Choroid plexus epithelial cell (primary cell): ENCODE measurements at regions not wholly inside any gene's neighbourhood (a gene's known extent, or its start where the extent isn't known, plus 50 kb on each side); places are given as distances from the start of the nearest gene placed in this dataset.

Experiments used
- DNase-seq: peaks from one replicate; pipeline ENCODE4 v3.0.0-alpha.2; 2010; ENCODE audit warnings: low read depth
- H3K4me3 ChIP-seq: 2 replicates; pipeline ENCODE4 v1.5.1; 2011; ENCODE audit warnings: low read depth, mild to moderate bottlenecking, control low read depth, low read length, moderate library complexity
- TF ChIP-seq, protein P1 (sequence below): conservative IDR thresholded peaks from 2 replicates; pipeline ENCODE4 v1.5.1; 2011; ENCODE audit warnings: low read depth, mild to moderate bottlenecking, control low read depth, inconsistent platforms, low read length, moderate library complexity

DNA sequence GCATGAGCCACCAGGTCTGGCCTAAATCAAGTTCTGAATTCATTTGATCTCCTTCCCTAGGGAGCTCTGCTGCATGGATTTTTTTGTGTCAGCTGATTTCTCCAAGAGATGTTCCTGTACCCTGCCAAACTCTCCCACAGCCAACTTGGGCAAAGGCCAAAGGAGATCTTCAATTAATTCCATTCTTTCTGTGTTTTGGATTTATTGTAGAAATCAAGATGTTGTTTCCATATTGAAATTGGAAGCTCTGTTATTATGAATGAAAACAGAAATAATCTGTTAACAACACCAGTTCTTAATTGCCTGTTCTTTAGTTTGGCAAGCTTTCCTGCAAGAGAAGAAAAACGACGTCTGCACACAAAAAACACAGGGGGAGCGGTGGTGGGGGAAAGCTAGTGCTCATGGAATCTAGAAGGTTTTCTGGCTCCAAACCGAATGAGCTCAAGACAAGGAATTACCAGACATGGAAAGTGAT is 86.5 kb upstream of the ABCC4 start:
- peak; percentile 16 for DNase-seq
- H3K4me3 ChIP-seq = no peak overlapping the region
- TF ChIP-seq, protein P1, sequence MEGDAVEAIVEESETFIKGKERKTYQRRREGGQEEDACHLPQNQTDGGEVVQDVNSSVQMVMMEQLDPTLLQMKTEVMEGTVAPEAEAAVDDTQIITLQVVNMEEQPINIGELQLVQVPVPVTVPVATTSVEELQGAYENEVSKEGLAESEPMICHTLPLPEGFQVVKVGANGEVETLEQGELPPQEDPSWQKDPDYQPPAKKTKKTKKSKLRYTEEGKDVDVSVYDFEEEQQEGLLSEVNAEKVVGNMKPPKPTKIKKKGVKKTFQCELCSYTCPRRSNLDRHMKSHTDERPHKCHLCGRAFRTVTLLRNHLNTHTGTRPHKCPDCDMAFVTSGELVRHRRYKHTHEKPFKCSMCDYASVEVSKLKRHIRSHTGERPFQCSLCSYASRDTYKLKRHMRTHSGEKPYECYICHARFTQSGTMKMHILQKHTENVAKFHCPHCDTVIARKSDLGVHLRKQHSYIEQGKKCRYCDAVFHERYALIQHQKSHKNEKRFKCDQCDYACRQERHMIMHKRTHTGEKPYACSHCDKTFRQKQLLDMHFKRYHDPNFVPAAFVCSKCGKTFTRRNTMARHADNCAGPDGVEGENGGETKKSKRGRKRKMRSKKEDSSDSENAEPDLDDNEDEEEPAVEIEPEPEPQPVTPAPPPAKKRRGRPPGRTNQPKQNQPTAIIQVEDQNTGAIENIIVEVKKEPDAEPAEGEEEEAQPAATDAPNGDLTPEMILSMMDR = no peak

DNA sequence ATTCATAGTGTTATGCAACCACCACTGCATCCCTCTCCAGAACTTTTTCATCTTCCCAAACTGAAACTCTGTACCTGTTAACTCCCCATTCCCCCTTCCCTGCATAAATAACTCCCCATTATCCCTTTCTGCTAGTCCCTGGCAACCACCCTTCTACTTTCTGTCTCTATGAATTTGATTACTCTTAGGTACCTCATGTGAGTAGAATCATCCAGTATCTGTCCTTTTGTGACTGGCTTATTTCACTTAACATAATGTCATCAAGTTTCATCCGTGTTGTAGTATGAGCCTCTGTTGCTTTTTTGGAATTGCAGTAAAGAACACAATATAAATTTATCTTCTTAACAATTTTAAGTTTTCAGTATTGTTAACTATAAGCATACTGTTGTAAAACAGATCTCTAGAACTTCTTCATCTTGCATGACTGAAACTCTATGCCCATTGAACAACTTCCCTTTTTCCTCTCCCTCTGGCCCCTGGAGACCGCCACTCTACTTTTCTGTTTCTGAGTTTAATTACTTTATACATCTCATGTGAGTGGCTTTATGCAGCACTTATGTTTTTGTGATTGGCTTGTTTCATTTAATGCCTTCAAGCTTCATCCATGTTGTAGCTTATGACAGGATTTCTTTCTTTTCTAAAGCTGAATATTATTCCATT is 87.3 kb upstream of the ABCC4 start:
- TF ChIP-seq, protein P1 = no peak
- no peak overlapping the region for H3K4me3 ChIP-seq
- no peak for DNase-seq

DNA sequence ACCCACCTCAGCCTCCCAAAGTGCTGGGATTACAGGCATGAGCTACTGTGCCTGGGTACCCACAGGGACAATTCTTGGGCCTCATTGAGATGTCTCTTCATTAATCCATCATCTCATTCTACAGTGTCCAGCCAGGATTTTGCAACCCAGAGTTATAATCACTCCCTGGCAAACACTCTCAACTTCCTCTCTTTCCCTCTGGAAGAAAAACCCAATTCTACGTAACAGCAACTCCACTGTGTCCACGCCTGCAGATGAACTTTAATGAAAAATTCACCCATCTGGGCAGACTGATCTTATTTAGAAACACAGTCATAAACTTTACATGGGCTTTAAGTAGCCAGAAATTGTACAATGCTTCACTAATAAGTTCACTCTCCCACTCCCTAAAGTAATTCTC is 90.1 kb upstream of the ABCC4 start:
- DNase-seq = no peak
- no peak overlapping the region for H3K4me3 ChIP-seq
- TF ChIP-seq, protein P1 = no peak

DNA sequence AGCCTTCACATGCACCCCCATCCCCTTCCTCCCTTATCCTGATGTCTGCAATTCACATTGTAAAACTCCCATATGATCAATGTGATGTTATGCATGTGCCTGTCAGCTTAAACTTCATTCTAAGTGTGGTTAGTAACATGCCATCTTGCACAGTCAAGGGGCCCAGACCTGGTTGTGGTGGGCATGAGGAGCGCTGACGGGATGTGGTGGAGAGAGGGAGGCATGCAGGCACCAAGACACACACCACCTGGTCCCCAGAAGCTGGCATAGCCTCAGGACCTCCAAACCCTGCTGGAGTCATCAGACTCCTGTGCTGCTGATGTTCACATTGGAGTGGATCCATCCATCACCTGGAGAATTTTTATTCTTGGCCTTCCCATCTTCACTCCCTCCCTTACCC is 90.5 kb upstream of the ABCC4 start:
- no peak for DNase-seq
- TF ChIP-seq, protein P1 = no peak
- no peak overlapping the region for H3K4me3 ChIP-seq

DNA sequence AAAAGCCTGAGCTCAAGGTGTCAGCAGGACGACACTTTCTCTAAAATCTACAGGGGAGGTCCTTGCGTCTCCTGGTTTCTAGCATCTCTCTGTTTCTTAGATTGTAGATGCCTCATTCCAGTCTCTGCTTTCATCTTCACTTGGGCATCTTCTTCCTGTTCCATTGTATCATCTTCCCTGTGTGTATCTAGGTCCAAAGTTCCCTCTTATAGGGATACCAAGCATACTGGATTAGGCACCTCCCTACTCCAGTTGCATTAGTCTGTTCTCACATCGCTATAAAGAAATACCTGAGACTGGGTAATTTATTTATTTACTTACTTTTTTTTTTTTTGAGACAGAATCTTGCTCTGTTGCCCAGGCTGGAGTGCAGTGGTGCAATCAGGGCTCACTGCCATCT is 91.3 kb upstream of the ABCC4 start:
- H3K4me3 ChIP-seq = no peak overlapping the region
- DNase-seq = no peak
- TF ChIP-seq, protein P1 = no peak

DNA sequence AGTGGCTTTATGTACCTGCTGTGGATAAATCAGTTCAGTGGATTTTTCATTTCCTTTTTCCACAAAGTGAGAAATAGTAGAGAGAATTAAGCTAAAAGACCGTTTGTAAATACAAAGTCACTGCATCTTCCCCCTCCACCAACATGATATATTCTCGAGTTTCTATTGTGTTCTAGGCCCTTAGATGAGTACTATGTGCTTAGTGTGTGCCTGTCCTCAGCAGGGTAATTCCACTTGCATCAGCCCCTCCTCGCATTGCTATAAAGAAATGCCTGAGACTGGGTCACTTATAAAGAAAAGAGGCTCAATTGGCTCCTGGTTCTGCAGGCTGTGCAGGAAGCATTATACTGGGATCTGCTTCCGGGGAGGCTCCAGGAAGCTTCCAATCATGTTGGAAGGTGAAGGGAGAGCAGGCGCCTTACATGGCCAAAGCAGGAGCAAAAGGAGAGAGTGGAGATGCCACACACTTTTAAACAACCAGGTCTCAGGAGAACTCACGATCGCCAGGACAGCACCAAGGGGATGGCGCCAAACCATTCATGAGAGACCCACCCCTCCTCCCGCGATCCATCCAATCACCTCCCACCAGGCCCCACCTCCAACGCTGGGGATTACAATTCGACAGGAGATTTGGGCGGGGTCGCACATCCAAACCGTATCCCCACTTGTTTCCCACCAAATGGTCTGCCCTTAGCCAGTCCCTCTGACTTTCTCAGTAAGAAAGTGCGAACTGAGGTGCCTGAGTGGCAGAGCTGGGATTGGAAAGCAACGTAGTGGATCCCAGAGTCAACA is 102.3 kb upstream of the ABCC4 start:
- H3K4me3 ChIP-seq = peak overlapping the region; percentile 49
- DNase-seq = peak; percentile 12
- TF ChIP-seq, protein P1 = no peak
